ENCODE measurements at regions not wholly inside any gene's neighbourhood (a gene's known extent, or its start where the extent isn't known, plus 50 kb on each side); places are given as distances from the start of the nearest gene placed in this dataset.
"Not testable (repeated sequence)": the region's sequence is repeated elsewhere in the genome, so short reads cannot be mapped to it uniquely, and the experiment has no call there.

GRCh38 chr6:67879105-67879904, 755.8 kb upstream of the ADGRB3 start:
- DNase-seq (ENCODE audit: low read depth); H3K4me3 ChIP-seq (replicated peaks; ENCODE audit: low read depth, low read length): not testable (repeated sequence)

GRCh38 chr6:67878216-67878615, 756.9 kb upstream of the ADGRB3 start:
- not testable (repeated sequence) for DNase-seq (ENCODE audit: low read depth); H3K4me3 ChIP-seq (replicated peaks; ENCODE audit: low read depth, low read length)

- no peak for TF ChIP-seq CTCF (IDR thresholded peaks at IDR 0.05; ENCODE audit: low read length, missing control alignments)
- no peak overlapping the region for H3K4me3 ChIP-seq (replicated peaks; ENCODE audit: low read depth, low read length)
- no peak for DNase-seq (ENCODE audit: low read depth)
These were observed 757.8 kb upstream of the ADGRB3 start for GRCh38 chr6:67877288-67877687.

- no peak for TF ChIP-seq CTCF (IDR thresholded peaks at IDR 0.05; ENCODE audit: low read length, missing control alignments)
- DNase-seq (ENCODE audit: low read depth), result peak; percentile 5
- H3K4me3 ChIP-seq (replicated peaks; ENCODE audit: low read depth, low read length), result no peak overlapping the region
These were observed 759.2 kb upstream of the ADGRB3 start for GRCh38 chr6:67875877-67876383.

GRCh38 chr6:67870321-67870720, 764.8 kb upstream of the ADGRB3 start:
- no peak for TF ChIP-seq CTCF (IDR thresholded peaks at IDR 0.05; ENCODE audit: low read length, missing control alignments)
- DNase-seq (ENCODE audit: low read depth), result peak; percentile 13
- no peak overlapping the region for H3K4me3 ChIP-seq (replicated peaks; ENCODE audit: low read depth, low read length)

GRCh38 chr6:67863346-67863745, 771.7 kb upstream of the ADGRB3 start:
- no peak for TF ChIP-seq CTCF (IDR thresholded peaks at IDR 0.05; ENCODE audit: low read length, missing control alignments)
- no peak overlapping the region for H3K4me3 ChIP-seq (replicated peaks; ENCODE audit: low read depth, low read length)
- DNase-seq (ENCODE audit: low read depth), result no peak

- no peak overlapping the region for H3K4me3 ChIP-seq (replicated peaks; ENCODE audit: low read depth, low read length)
- TF ChIP-seq CTCF (IDR thresholded peaks at IDR 0.05; ENCODE audit: low read length, missing control alignments), result no peak
- DNase-seq (ENCODE audit: low read depth), result no peak
These were observed 781.0 kb upstream of the ADGRB3 start for GRCh38 chr6:67854098-67854497.

GRCh38 chr6:67839818-67840217, 795.3 kb upstream of the ADGRB3 start:
- no peak for DNase-seq (ENCODE audit: low read depth)
- TF ChIP-seq CTCF (IDR thresholded peaks at IDR 0.05; ENCODE audit: low read length, missing control alignments), result no peak
- H3K4me3 ChIP-seq (replicated peaks; ENCODE audit: low read depth, low read length), result no peak overlapping the region

Data from fibroblast of pulmonary artery (primary cell).